IMR-90 (cell line): ENCODE measurements at regions not wholly inside any gene's neighbourhood (a gene's known extent, or its start where the extent isn't known, plus 50 kb on each side); places are given as distances from the start of the nearest gene placed in this dataset.

Experiments
- ATAC-seq: fragments of 200-7000 bp; cut with Tn5 transposase; 2 replicates; pipeline ENCODE4 v1.9.1; 2020; ENCODE audit warnings: low read depth, mild to moderate bottlenecking, moderate library complexity
- BruUV-seq: library from RNA; stranded (reverse); fragments of 400-500 nt; replicated peaks from 2 replicates; lab custom pipeline; 2021; lab: Mats Ljungman, UMichigan
- CTCF ChIA-PET: fragments of 300-600 bp; formaldehyde crosslinking; extraction: SDS; loops from one replicate; lab custom pipeline; 2021; ENCODE audit warnings: antibody characterized with exemption; lab: Yijun Ruan, JAX
- POLR2A ChIA-PET: fragments of 300-600 bp; sonication (Branson Sonifier 250); formaldehyde crosslinking; loops from one replicate; lab custom pipeline; 2022; ENCODE audit warnings: antibody characterized with exemption; ENCODE audit not compliant: unreplicated experiment; lab: Charles Lee
- DNase-seq: peaks from one replicate; pipeline ENCODE4 v3.0.0; 2013
- H2AFZ ChIP-seq: replicated peaks from 2 replicates; pipeline ENCODE3; 2013; ENCODE audit warnings: low read length, mild to moderate bottlenecking; ENCODE audit not compliant: poor library complexity
- H2AK5ac ChIP-seq: 2 replicates; pipeline ENCODE4 v1.6.1; 2013; ENCODE audit warnings: low read depth, low read length, inconsistent platforms
- H2AK9ac ChIP-seq: replicated peaks from 2 replicates; pipeline ENCODE3; 2013; ENCODE audit warnings: mild to moderate bottlenecking, low read depth, low read length, moderate library complexity; ENCODE audit not compliant: poor library complexity
- H2BK120ac ChIP-seq: 2 replicates; pipeline ENCODE4 v1.6.1; 2013; ENCODE audit warnings: low read depth, low read length, inconsistent platforms
- H2BK15ac ChIP-seq: 3 replicates; pipeline ENCODE4 v1.6.1; 2013; ENCODE audit warnings: low read depth, low read length, inconsistent platforms
- H2BK20ac ChIP-seq: 2 replicates; pipeline ENCODE4 v1.6.1; 2013; ENCODE audit warnings: low read depth, mild to moderate bottlenecking, inconsistent platforms, low read length, moderate library complexity
- H2BK5ac ChIP-seq: 2 replicates; pipeline ENCODE4 v1.6.1; 2013; ENCODE audit warnings: mild to moderate bottlenecking, low read depth, low read length, inconsistent platforms; ENCODE audit not compliant: poor library complexity, severe bottlenecking
- H3K14ac ChIP-seq: replicated peaks from 2 replicates; pipeline ENCODE4 v1.6.1; 2013; ENCODE audit warnings: low read depth, low read length, inconsistent platforms
- H3K18ac ChIP-seq: 2 replicates; pipeline ENCODE4 v1.6.1; 2013; ENCODE audit warnings: low read depth, low read length, control low read depth
- H3K23ac ChIP-seq: 2 replicates; pipeline ENCODE4 v1.6.1; 2013; ENCODE audit warnings: low read depth, low read length, inconsistent platforms
- H3K27ac ChIP-seq: 2 replicates; pipeline ENCODE4 v1.5.1; 2013; ENCODE audit warnings: mild to moderate bottlenecking, control low read depth, low read length; ENCODE audit not compliant: insufficient read depth
- H3K27me3 ChIP-seq: 2 replicates; pipeline ENCODE4 v1.6.1; 2013; ENCODE audit warnings: low read length; ENCODE audit not compliant: control insufficient read depth, insufficient read depth
- H3K36me3 ChIP-seq: 2 replicates; pipeline ENCODE4 v1.6.1; 2013; ENCODE audit warnings: low read length, mixed read lengths; ENCODE audit not compliant: control insufficient read depth, insufficient read depth
- H3K4ac ChIP-seq: 2 replicates; pipeline ENCODE4 v1.6.1; 2013; ENCODE audit warnings: low read depth, low read length, inconsistent platforms
- H3K4me1 ChIP-seq: 2 replicates; pipeline ENCODE4 v1.6.1; 2013; ENCODE audit warnings: low read length, mixed read lengths; ENCODE audit not compliant: control insufficient read depth, insufficient read depth
- H3K4me2 ChIP-seq: 2 replicates; pipeline ENCODE4 v1.6.1; 2013; ENCODE audit warnings: low read depth, mild to moderate bottlenecking, control low read depth, low read length, moderate library complexity
- H3K4me3 ChIP-seq: 2 replicates; pipeline ENCODE4 v1.5.1; 2013; ENCODE audit warnings: low read depth, mild to moderate bottlenecking, control low read depth, low read length, moderate library complexity; ENCODE audit not compliant: insufficient read depth
- H3K56ac ChIP-seq: 2 replicates; pipeline ENCODE4 v1.6.1; 2013; ENCODE audit warnings: low read length, inconsistent platforms; ENCODE audit not compliant: insufficient read depth; ENCODE audit errors: extremely low read depth
- H3K79me1 ChIP-seq, 2 experiments: 2 replicates each; pipeline ENCODE4 v1.6.1; 2013; ENCODE audit warnings: low read length in 2 of 2, inconsistent platforms in 1 of 2, low read depth in 1 of 2
- H3K9ac ChIP-seq: 2 replicates; pipeline ENCODE4 v1.6.1; 2013; ENCODE audit warnings: low read depth, low read length, control low read depth
- H3K9me1 ChIP-seq: 2 replicates; pipeline ENCODE4 v1.6.1; 2013; ENCODE audit warnings: low read length, inconsistent platforms; ENCODE audit not compliant: insufficient read depth
- H3K9me3 ChIP-seq: 2 replicates; pipeline ENCODE4 v1.6.1; 2013; ENCODE audit warnings: low read length; ENCODE audit not compliant: control insufficient read depth, insufficient read depth
- H4K20me1 ChIP-seq: 2 replicates; pipeline ENCODE4 v1.6.1; 2013; ENCODE audit warnings: low read length, inconsistent platforms; ENCODE audit not compliant: insufficient read depth
- H4K5ac ChIP-seq: 2 replicates; pipeline ENCODE4 v1.6.1; 2013; ENCODE audit warnings: mild to moderate bottlenecking, low read depth, low read length, control low read depth
- H4K8ac ChIP-seq, 2 experiments: 2 replicates each; pipeline ENCODE4 v1.6.1; 2013; ENCODE audit warnings: low read depth in 2 of 2, low read length in 2 of 2, control low read depth in 1 of 2, inconsistent platforms in 1 of 2
- H4K91ac ChIP-seq: 2 replicates; pipeline ENCODE4 v1.6.1; 2013; ENCODE audit warnings: low read depth, low read length, inconsistent platforms; ENCODE audit not compliant: insufficient read depth
- BHLHE40 ChIP-seq: fragments of 150-350 bp; IDR thresholded peaks from 2 replicates; pipeline ENCODE4 v1.6.1; 2016; ENCODE audit warnings: mild to moderate bottlenecking, low read depth, low read length
- CEBPB ChIP-seq: IDR thresholded peaks from 2 replicates; pipeline ENCODE4 v1.6.1; 2012; ENCODE audit warnings: low read depth, low read length, improper control_type of control experiment
- CHD1 ChIP-seq: IDR thresholded peaks from 2 replicates; pipeline ENCODE4 v1.6.1; 2012; ENCODE audit warnings: low read depth, low read length, improper control_type of control experiment
- FOS ChIP-seq: fragments of 150-350 bp; IDR thresholded peaks from 2 replicates; pipeline ENCODE4 v1.6.1; 2016; ENCODE audit warnings: low read depth, low read length
- MAFK ChIP-seq: IDR thresholded peaks from 2 replicates; pipeline ENCODE4 v1.6.1; 2012; ENCODE audit warnings: low read depth, low read length, improper control_type of control experiment
- MAZ ChIP-seq: IDR thresholded peaks from 2 replicates; pipeline ENCODE4 v1.6.1; 2012; ENCODE audit warnings: low read depth, mild to moderate bottlenecking, low read length, improper control_type of control experiment, moderate library complexity, borderline replicate concordance
- MXI1 ChIP-seq: IDR thresholded peaks from 2 replicates; pipeline ENCODE4 v1.6.1; 2012; ENCODE audit warnings: low read depth, mild to moderate bottlenecking, low read length, moderate library complexity, borderline replicate concordance
- NFE2L2 ChIP-seq: fragments of 150-350 bp; IDR thresholded peaks from 2 replicates; pipeline ENCODE4 v1.6.1; 2016; ENCODE audit warnings: low read depth, mild to moderate bottlenecking, low read length
- POLR2A ChIP-seq: IDR thresholded peaks from 2 replicates; pipeline ENCODE4 v1.6.1; 2012; ENCODE audit warnings: mild to moderate bottlenecking, low read depth, low read length
- RAD21 ChIP-seq: IDR thresholded peaks from 2 replicates; pipeline ENCODE4 v1.6.1; 2012; ENCODE audit warnings: low read length, improper control_type of control experiment
- RCOR1 ChIP-seq: IDR thresholded peaks from 2 replicates; pipeline ENCODE4 v1.6.1; 2012; ENCODE audit warnings: mild to moderate bottlenecking, low read length, improper control_type of control experiment; ENCODE audit not compliant: insufficient replicate concordance
- RFX5 ChIP-seq: IDR thresholded peaks from 2 replicates; pipeline ENCODE4 v1.8.0; 2012; ENCODE audit warnings: low read depth, mild to moderate bottlenecking, low read length, moderate library complexity
- SMC3 ChIP-seq: fragments of 150-350 bp; IDR thresholded peaks from 2 replicates; pipeline ENCODE4 v1.6.1; 2016; ENCODE audit warnings: low read depth, mild to moderate bottlenecking, antibody characterized with exemption, low read length, moderate library complexity
- WGBS, 2 experiments: methylation state at CpG; one replicate each; pipeline versions ENCODE4 v1.1.5 to v1.1.7; 2013; ENCODE audit warnings: missing lambda C conversion rate in 2 of 2; ENCODE audit not compliant: insufficient read length in 1 of 2; ENCODE audit errors: extremely low coverage in 2 of 2; 5-methylcytosine and 5-hydroxymethylcytosine counted together
- dilution Hi-C: fragments of 300-500 bp; cut with HindIII; formaldehyde crosslinking; loops from one replicate; pipeline ENCODE4 v1.14.3; 2018; ENCODE audit warnings: low sequenced_read_pairs; ENCODE audit not compliant: unreplicated experiment
- in situ Hi-C: fragments of 300-500 bp; cut with MboI; formaldehyde crosslinking; loops from 3 replicates; pipeline ENCODE4 v1.14.3; 2019; ENCODE audit warnings: low sequenced_read_pairs, inconsistent platforms, mixed read lengths
- intact Hi-C: fragments of 100-400 bp; cut with micrococcal nuclease; formaldehyde crosslinking; loops from 2 replicates; pipeline ENCODE4 v1.10.0; 2022
- TF ChIP-seq, protein P1 (sequence below): conservative IDR thresholded peaks from 2 replicates; pipeline ENCODE4 v1.5.1; 2012; ENCODE audit warnings: mild to moderate bottlenecking, low read depth, low read length, improper control_type of control experiment
- TF ChIP-seq, protein P2 (sequence below): fragments of 150-350 bp; IDR thresholded peaks from 2 replicates; pipeline ENCODE4 v1.6.1; 2017; ENCODE audit warnings: mild to moderate bottlenecking, antibody characterized with exemption, low read length, low read depth
- TF ChIP-seq, protein P3 (sequence below): fragments of 150-350 bp; IDR thresholded peaks from 2 replicates; pipeline ENCODE4 v1.6.1; 2016; ENCODE audit warnings: low read depth, mild to moderate bottlenecking, low read length, moderate library complexity, borderline replicate concordance

DNA sequence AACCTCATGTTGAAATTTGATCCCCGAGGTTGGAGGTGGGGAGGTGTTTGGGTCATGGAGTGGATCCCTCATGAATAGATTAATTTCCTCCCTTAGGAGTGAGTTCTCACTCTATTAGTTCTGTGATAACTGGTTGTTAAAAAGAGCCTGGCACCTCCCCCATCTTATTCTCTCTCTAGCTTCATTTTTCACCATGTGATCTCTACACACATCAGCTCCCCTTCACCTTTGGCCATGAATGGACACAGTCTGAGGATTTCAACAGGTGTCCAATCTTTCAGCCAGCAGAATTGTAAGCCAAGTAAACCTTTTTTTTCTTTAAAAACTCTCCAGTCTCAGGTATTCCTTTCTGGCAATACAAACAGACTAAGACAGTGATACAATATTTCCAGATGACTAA, 602.0 kb upstream of the FAM98A start:
- Histone ChIP-seq H4K8ac (no peak overlapping the region), H2AK5ac (no peak overlapping the region), H2BK15ac (no peak overlapping the region), H3K18ac (no peak overlapping the region), H3K56ac (no peak overlapping the region), H3K79me1 (no peaks in the 10 kb centered on the region), H2BK5ac (no peak overlapping the region), H3K27ac (no peak overlapping the region), H4K5ac (no peak overlapping the region), H3K4me2 (no peak overlapping the region), H3K4me3 (no peak overlapping the region), H4K20me1 (no peaks in the 10 kb centered on the region), H3K4me1 (no peaks in the 10 kb centered on the region), H3K9ac (no peak overlapping the region), H3K9me1 (no peaks in the 10 kb centered on the region), H3K4ac (no peak overlapping the region), H3K23ac (no peak overlapping the region), H3K14ac (no peak overlapping the region), H2AK9ac (no peak overlapping the region), H2BK20ac (no peak overlapping the region), H3K9me3 (peaks cover 6% of the 10 kb centered on the region; the same call in 1 of the 2 replicates), H4K91ac (no peak overlapping the region), H3K27me3 (no peaks in the 10 kb centered on the region), H2BK120ac (no peak overlapping the region), H2AFZ (no peak overlapping the region), H3K36me3 (no peaks in the 10 kb centered on the region)
- DNase-seq (no peak), ATAC-seq (no peak)
- in situ Hi-C loops (no loop called here), intact Hi-C loops (no loop called here), dilution Hi-C loops (no loop called here)
- ChIA-PET POLR2A (no interaction called here), CTCF (no interaction called here)
- WGBS, 2 experiments, result no CpG with 5 or more reads among the region's 1 CpG
- TF ChIP-seq MXI1 (no peak), SMC3 (no peak), CEBPB (no peak), FOS (no peak), RAD21 (no peak), POLR2A (no peak), RFX5 (no peak), MAFK (no peak), BHLHE40 (no peak), CHD1 (no peak), MAZ (no peak), NFE2L2 (no peak), RCOR1 (no peak)
- TF ChIP-seq, protein P1, sequence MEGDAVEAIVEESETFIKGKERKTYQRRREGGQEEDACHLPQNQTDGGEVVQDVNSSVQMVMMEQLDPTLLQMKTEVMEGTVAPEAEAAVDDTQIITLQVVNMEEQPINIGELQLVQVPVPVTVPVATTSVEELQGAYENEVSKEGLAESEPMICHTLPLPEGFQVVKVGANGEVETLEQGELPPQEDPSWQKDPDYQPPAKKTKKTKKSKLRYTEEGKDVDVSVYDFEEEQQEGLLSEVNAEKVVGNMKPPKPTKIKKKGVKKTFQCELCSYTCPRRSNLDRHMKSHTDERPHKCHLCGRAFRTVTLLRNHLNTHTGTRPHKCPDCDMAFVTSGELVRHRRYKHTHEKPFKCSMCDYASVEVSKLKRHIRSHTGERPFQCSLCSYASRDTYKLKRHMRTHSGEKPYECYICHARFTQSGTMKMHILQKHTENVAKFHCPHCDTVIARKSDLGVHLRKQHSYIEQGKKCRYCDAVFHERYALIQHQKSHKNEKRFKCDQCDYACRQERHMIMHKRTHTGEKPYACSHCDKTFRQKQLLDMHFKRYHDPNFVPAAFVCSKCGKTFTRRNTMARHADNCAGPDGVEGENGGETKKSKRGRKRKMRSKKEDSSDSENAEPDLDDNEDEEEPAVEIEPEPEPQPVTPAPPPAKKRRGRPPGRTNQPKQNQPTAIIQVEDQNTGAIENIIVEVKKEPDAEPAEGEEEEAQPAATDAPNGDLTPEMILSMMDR, result no peak
- TF ChIP-seq, protein P2, sequence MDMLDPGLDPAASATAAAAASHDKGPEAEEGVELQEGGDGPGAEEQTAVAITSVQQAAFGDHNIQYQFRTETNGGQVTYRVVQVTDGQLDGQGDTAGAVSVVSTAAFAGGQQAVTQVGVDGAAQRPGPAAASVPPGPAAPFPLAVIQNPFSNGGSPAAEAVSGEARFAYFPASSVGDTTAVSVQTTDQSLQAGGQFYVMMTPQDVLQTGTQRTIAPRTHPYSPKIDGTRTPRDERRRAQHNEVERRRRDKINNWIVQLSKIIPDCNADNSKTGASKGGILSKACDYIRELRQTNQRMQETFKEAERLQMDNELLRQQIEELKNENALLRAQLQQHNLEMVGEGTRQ, result no peak
- TF ChIP-seq, protein P3, sequence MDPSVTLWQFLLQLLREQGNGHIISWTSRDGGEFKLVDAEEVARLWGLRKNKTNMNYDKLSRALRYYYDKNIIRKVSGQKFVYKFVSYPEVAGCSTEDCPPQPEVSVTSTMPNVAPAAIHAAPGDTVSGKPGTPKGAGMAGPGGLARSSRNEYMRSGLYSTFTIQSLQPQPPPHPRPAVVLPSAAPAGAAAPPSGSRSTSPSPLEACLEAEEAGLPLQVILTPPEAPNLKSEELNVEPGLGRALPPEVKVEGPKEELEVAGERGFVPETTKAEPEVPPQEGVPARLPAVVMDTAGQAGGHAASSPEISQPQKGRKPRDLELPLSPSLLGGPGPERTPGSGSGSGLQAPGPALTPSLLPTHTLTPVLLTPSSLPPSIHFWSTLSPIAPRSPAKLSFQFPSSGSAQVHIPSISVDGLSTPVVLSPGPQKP, result no peak
- no TSS peak for BruUV-seq
